ENCODE measurements at regions not wholly inside any gene's neighbourhood (a gene's known extent, or its start where the extent isn't known, plus 50 kb on each side); places are given as distances from the start of the nearest gene placed in this dataset.
"Not testable (repeated sequence)": the region's sequence is repeated elsewhere in the genome, so short reads cannot be mapped to it uniquely, and the experiment has no call there.

DNA sequence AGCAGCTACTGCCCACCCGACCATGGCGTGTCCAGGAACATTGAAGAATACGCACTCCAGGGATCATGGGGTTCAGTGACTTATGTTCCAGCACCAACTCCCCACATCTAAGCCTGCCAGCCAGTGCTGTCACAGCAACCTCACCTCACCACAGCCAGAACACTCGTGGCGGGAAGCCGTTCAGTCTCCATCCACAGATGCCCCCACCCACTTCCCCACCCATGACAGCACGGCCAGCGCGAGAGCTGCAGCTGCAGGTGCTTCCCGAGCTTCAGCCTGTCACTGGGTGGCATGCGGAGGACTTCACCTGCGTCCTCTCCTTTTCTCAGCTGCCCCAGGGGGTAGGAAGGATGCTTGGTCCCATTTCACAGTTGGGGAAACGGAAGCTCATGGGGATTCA is 50.3 kb downstream of the RBFOX3 start:
- peaks cover 0 to 3% of the 10 kb centered on the region in 2 donors for H3K27me3 ChIP-seq (ENCODE audit: control insufficient read depth in 2 of 2, insufficient read depth in 2 of 2, low read length in 2 of 2)
- no peak overlapping the region for H3K27ac ChIP-seq (ENCODE audit: low read depth in 2 of 2, low read length in 2 of 2)
- no peaks in the 10 kb centered on the region for H3K9me3 ChIP-seq (ENCODE audit: control insufficient read depth in 2 of 2, low read length in 2 of 2)
- no peak overlapping the region for H3K9ac ChIP-seq (ENCODE audit: low read depth in 1 of 2, low read length in 2 of 2)
- H3K4me3 ChIP-seq (ENCODE audit: low read length in 2 of 2) = no peak overlapping the region
- H3K36me3 ChIP-seq (ENCODE audit: control insufficient read depth in 2 of 2, insufficient read depth in 2 of 2, low read length in 2 of 2) = no peaks in the 10 kb centered on the region
- no peaks in the 10 kb centered on the region for H3K4me1 ChIP-seq (ENCODE audit: control insufficient read depth in 2 of 2, insufficient read depth in 2 of 2, low read length in 2 of 2)

DNA sequence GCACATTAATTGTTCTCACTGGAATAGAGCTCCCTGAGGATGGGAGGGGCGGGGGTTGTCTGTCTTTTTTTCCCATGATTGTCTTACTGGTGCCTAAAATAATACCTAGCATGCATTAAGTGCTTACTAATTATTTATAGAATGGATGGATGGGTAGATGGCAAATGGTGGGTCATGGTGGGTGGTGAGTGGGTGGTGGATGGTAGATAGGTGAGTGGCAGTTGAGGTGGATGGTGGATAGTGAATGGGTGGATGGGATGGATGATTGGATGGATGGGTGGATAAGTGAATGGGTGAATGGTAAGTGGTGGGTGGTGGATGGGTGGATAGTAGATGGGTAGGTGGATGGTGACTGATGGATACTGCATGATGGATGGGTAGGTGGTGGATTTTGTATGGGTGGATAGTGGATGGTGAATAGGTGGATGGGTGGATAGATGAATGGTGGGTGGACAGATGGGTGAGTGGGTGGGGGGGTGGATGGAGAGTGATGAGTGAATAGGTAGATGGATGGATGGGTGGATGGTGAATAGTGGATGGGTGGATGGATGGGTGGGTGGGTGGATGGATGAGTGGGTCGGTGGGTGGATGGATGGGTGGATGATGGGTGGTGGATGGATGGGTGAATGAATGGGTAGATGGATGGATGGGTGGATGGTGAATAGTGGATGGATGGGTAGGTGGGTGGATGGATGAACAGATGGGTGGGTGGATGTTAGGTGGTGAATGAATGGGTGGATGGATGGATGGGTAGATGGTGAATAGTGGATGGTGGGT is 51.6 kb downstream of the RBFOX3 start:
- H3K36me3 ChIP-seq (ENCODE audit: control insufficient read depth in 2 of 2, insufficient read depth in 2 of 2, low read length in 2 of 2) = no peaks in the 10 kb centered on the region
- peaks cover 0 to 3% of the 10 kb centered on the region in 2 donors for H3K27me3 ChIP-seq (ENCODE audit: control insufficient read depth in 2 of 2, insufficient read depth in 2 of 2, low read length in 2 of 2)
- no peak overlapping the region for H3K9ac ChIP-seq (ENCODE audit: low read depth in 1 of 2, low read length in 2 of 2)
- no peaks in the 10 kb centered on the region for H3K9me3 ChIP-seq (ENCODE audit: control insufficient read depth in 2 of 2, low read length in 2 of 2)
- no peak overlapping the region for H3K27ac ChIP-seq (ENCODE audit: low read depth in 2 of 2, low read length in 2 of 2)
- no peaks in the 10 kb centered on the region for H3K4me1 ChIP-seq (ENCODE audit: control insufficient read depth in 2 of 2, insufficient read depth in 2 of 2, low read length in 2 of 2)
- H3K4me3 ChIP-seq (ENCODE audit: low read length in 2 of 2) = no peak overlapping the region

DNA sequence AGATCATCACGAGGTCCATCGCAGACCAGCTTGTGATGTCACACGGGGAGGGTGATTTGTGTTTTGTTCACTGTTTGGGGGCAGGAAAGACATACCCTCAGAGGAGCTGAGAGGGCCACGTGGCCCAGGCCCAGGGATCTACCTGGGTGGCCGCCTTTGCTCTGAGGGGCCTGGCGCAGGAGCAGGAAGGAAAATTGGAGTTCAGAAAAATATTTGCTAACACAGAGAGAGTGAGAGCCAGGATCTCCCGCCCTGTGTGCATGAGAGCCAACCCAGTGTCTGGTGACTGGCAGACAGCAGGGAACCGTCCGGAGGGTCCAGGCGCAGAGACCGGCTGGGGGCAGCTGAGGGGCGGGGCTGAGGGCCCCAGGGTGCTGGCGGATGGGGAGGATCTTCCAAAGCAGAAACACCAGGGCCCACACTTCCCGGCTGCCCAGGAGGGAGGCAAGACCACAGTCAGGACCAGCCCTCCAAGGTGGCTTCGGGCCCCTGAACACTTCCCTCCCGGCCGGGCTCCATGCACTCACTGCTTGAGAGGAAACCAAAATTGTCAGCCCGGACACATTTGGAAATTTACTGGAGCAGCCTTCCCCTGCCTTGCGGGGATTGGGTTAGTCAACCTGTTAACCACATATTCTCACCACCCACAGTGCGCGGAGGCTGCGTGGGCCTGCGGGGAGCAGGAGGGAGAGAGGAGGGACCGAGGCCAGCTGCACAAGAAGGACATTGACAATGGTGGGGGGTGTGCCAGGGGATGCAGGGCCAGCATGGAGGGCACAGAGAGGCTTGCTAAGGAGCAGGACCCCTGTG is 52.6 kb downstream of the RBFOX3 start:
- no peak overlapping the region for H3K27ac ChIP-seq (ENCODE audit: low read depth in 2 of 2, low read length in 2 of 2)
- peaks cover 0 to 3% of the 10 kb centered on the region in 2 donors for H3K27me3 ChIP-seq (ENCODE audit: control insufficient read depth in 2 of 2, insufficient read depth in 2 of 2, low read length in 2 of 2)
- H3K9me3 ChIP-seq (ENCODE audit: control insufficient read depth in 2 of 2, low read length in 2 of 2) = no peaks in the 10 kb centered on the region

DNA sequence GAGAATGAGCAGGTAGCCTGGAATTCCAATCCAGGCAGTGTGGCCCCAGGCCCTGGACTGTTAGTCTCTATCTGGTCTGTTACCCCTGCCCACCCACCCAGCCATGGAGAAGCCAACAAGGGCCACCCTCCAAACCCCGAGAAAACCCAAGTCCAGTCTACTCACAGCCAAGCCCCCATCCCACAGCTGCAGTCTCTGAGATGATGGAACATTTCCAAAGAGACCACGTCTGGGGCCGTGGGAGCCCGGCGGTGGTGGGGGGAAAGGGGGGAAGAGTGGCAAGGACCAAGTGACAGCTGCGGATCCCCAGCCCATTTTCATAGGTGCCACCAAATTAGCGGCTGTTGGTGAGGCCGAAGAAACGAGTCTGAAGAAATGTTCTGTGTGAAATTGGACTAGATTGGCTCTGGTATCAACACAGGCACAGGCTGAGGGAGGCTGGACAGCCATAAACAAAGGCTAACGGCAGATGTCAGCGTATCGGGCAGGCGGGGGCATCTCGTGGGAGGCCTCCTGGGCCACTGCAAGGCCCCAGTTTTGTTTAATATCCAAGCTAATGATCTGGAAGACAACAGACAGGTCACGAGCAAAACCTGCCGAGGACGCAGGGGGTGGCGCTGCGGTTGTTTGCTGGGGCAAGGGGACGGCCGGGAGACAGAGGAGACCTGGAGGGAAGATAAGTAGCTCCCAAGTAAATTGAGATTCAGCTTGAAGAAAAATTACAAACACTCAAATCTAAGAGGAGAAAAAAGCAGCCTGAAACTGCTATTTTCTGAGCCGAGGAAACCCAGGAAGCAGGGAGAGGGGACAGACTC is 53.4 kb downstream of the RBFOX3 start:
- no peak overlapping the region for H3K4me3 ChIP-seq (ENCODE audit: low read length in 2 of 2)
- H3K27me3 ChIP-seq (ENCODE audit: control insufficient read depth in 2 of 2, insufficient read depth in 2 of 2, low read length in 2 of 2) = peaks cover 0 to 3% of the 10 kb centered on the region in 2 donors
- no peak overlapping the region for H3K9ac ChIP-seq (ENCODE audit: low read depth in 1 of 2, low read length in 2 of 2)

More for the DNA sequence above, 52.6 kb downstream of the RBFOX3 start:
- H3K4me3 ChIP-seq (ENCODE audit: low read length in 2 of 2) = no peak overlapping the region
- H3K4me1 ChIP-seq (ENCODE audit: control insufficient read depth in 2 of 2, insufficient read depth in 2 of 2, low read length in 2 of 2) = no peaks in the 10 kb centered on the region
- no peaks in the 10 kb centered on the region for H3K36me3 ChIP-seq (ENCODE audit: control insufficient read depth in 2 of 2, insufficient read depth in 2 of 2, low read length in 2 of 2)
- H3K9ac ChIP-seq (ENCODE audit: low read depth in 1 of 2, low read length in 2 of 2) = no peak overlapping the region

DNA sequence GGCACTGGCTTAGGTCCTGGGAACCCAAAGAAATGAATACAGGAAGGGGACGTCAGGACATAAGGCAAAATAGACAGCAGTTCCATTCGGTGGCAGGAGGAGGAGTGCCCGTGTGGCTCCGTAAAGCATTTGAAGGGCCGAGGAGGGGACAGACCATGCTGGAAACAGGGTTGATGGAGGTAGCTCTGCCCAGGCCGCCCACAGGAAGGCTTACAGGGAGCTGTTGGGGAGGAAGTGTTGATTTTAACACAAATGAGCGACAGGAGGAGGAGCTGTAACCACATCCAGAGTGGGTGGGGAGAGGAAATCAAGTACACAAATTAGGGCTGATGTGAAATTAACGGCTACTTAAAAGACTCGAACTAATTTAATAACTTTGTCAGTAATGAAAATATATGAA is 54.6 kb downstream of the RBFOX3 start:
- no peaks in the 10 kb centered on the region for H3K9me3 ChIP-seq (ENCODE audit: control insufficient read depth in 2 of 2, low read length in 2 of 2)
- no peak overlapping the region for H3K27ac ChIP-seq (ENCODE audit: low read depth in 2 of 2, low read length in 2 of 2)
- no peak overlapping the region for H3K4me3 ChIP-seq (ENCODE audit: low read length in 2 of 2)
- no peak overlapping the region for H3K9ac ChIP-seq (ENCODE audit: low read depth in 1 of 2, low read length in 2 of 2)
- H3K36me3 ChIP-seq (ENCODE audit: control insufficient read depth in 2 of 2, insufficient read depth in 2 of 2, low read length in 2 of 2) = no peaks in the 10 kb centered on the region
- H3K27me3 ChIP-seq (ENCODE audit: control insufficient read depth in 2 of 2, insufficient read depth in 2 of 2, low read length in 2 of 2) = peaks cover 0 to 3% of the 10 kb centered on the region in 2 donors
- H3K4me1 ChIP-seq (ENCODE audit: control insufficient read depth in 2 of 2, insufficient read depth in 2 of 2, low read length in 2 of 2) = no peaks in the 10 kb centered on the region

More for the DNA sequence above, 53.4 kb downstream of the RBFOX3 start:
- Histone ChIP-seq H3K27ac (ENCODE audit: low read depth in 2 of 2, low read length in 2 of 2) (no peak overlapping the region), H3K9me3 (ENCODE audit: control insufficient read depth in 2 of 2, low read length in 2 of 2) (no peaks in the 10 kb centered on the region), H3K4me1 (ENCODE audit: control insufficient read depth in 2 of 2, insufficient read depth in 2 of 2, low read length in 2 of 2) (no peaks in the 10 kb centered on the region), H3K36me3 (ENCODE audit: control insufficient read depth in 2 of 2, insufficient read depth in 2 of 2, low read length in 2 of 2) (no peaks in the 10 kb centered on the region)

DNA sequence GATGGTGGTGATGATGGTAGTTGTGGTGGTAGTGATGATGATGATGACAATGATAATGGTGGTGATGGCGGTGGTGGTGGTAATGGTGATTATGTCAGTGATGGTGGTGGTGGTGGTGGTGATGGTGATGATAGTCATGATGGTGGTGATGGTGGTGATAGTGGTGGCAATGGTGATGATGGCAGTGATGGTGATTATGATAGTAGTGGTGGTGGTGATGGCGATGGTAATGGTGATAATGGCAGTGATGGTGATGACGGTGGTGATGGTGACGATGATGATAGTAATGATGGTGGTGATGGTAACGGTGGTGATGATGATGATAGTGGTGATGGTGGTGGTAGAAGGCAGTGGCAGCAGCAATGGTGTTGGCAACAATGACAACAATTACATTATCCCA is 55.3 kb downstream of the RBFOX3 start:
- Histone ChIP-seq H3K27ac (ENCODE audit: low read depth in 2 of 2, low read length in 2 of 2) (no peak overlapping the region), H3K9me3 (ENCODE audit: control insufficient read depth in 2 of 2, low read length in 2 of 2) (no peaks in the 10 kb centered on the region), H3K9ac (ENCODE audit: low read depth in 1 of 2, low read length in 2 of 2) (no peak overlapping the region), H3K4me1 (ENCODE audit: control insufficient read depth in 2 of 2, insufficient read depth in 2 of 2, low read length in 2 of 2) (no peaks in the 10 kb centered on the region), H3K4me3 (ENCODE audit: low read length in 2 of 2) (no peak overlapping the region), H3K36me3 (ENCODE audit: control insufficient read depth in 2 of 2, insufficient read depth in 2 of 2, low read length in 2 of 2) (no peaks in the 10 kb centered on the region), H3K27me3 (ENCODE audit: control insufficient read depth in 2 of 2, insufficient read depth in 2 of 2, low read length in 2 of 2) (peaks cover 0 to 3% of the 10 kb centered on the region in 2 donors)

DNA sequence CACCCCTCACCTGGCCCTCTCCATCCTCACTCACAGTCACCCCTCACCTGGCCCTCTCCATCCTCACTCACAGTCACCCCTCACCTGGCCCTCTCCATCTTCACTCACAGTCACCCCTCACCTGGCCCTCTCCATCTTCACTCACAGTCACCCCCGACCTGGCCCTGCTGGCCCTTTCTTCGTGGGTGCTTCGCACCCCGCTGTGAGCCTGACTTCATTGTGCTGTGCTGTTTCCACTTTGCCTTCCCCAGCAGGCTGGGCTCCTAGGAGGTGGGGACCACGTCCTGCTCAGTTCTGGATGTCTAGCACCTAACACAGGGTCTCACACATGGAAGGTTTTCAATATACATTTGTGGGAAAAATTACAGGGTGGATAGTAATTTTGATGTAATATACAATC is 56.5 kb downstream of the RBFOX3 start:
- not testable (repeated sequence) for H3K27ac ChIP-seq (ENCODE audit: low read depth in 2 of 2, low read length in 2 of 2); H3K27me3 ChIP-seq (ENCODE audit: control insufficient read depth in 2 of 2, insufficient read depth in 2 of 2, low read length in 2 of 2); H3K36me3 ChIP-seq (ENCODE audit: control insufficient read depth in 2 of 2, insufficient read depth in 2 of 2, low read length in 2 of 2); H3K9ac ChIP-seq (ENCODE audit: low read depth in 1 of 2, low read length in 2 of 2); H3K4me1 ChIP-seq (ENCODE audit: control insufficient read depth in 2 of 2, insufficient read depth in 2 of 2, low read length in 2 of 2); H3K4me3 ChIP-seq (ENCODE audit: low read length in 2 of 2); H3K9me3 ChIP-seq (ENCODE audit: control insufficient read depth in 2 of 2, low read length in 2 of 2)

DNA sequence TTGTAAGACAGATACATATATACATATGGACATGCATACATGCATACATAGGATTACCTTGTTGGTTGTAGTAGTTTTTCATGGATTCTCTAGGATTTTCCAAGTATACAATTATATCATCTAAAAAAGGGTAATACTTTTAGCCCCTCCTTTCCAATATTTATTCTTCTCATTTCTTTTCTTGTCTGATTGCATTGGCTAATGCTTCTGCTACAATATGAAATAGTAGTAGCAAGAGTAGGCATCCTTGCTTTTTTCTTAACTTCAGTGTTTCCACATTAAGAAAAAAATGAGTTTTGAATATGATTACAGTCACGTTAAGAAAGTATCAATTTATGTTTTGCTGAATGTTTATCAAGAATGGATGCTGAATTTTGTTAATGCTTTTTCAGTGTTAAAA is 58.0 kb downstream of the RBFOX3 start:
- Histone ChIP-seq H3K9ac (ENCODE audit: low read depth in 1 of 2, low read length in 2 of 2) (no peak overlapping the region), H3K36me3 (ENCODE audit: control insufficient read depth in 2 of 2, insufficient read depth in 2 of 2, low read length in 2 of 2) (no peaks in the 10 kb centered on the region), H3K27ac (ENCODE audit: low read depth in 2 of 2, low read length in 2 of 2) (no peak overlapping the region), H3K27me3 (ENCODE audit: control insufficient read depth in 2 of 2, insufficient read depth in 2 of 2, low read length in 2 of 2) (no peaks in the 10 kb centered on the region), H3K9me3 (ENCODE audit: control insufficient read depth in 2 of 2, low read length in 2 of 2) (no peaks in the 10 kb centered on the region), H3K4me3 (ENCODE audit: low read length in 2 of 2) (no peak overlapping the region), H3K4me1 (ENCODE audit: control insufficient read depth in 2 of 2, insufficient read depth in 2 of 2, low read length in 2 of 2) (no peaks in the 10 kb centered on the region)

DNA sequence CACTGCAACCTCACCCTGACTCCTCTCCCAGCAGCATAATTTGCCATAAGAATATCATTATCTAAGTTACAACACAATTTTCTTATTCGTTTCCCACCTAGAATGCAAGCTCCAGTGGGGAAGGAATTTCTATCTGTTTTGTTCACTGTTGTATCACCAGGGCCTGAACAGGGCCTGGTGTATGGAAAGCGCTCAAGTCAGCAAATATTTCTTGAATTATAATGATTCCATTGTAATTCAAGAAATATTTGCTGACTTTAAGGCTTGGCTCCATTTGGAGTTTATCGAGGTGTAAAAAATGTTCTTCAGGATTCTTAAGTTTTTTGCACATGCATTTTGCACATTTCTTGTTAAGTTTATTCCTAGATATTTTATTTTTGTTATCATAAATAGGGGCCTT is 58.4 kb downstream of the RBFOX3 start:
- H3K27ac ChIP-seq (ENCODE audit: low read depth in 2 of 2, low read length in 2 of 2) = no peak overlapping the region
- H3K4me1 ChIP-seq (ENCODE audit: control insufficient read depth in 2 of 2, insufficient read depth in 2 of 2, low read length in 2 of 2) = no peaks in the 10 kb centered on the region
- H3K9me3 ChIP-seq (ENCODE audit: control insufficient read depth in 2 of 2, low read length in 2 of 2) = no peaks in the 10 kb centered on the region
- no peaks in the 10 kb centered on the region for H3K27me3 ChIP-seq (ENCODE audit: control insufficient read depth in 2 of 2, insufficient read depth in 2 of 2, low read length in 2 of 2)
- H3K4me3 ChIP-seq (ENCODE audit: low read length in 2 of 2) = no peak overlapping the region
- no peaks in the 10 kb centered on the region for H3K36me3 ChIP-seq (ENCODE audit: control insufficient read depth in 2 of 2, insufficient read depth in 2 of 2, low read length in 2 of 2)
- H3K9ac ChIP-seq (ENCODE audit: low read depth in 1 of 2, low read length in 2 of 2) = no peak overlapping the region
